GM12891 (cell line): ENCODE measurements at regions not wholly inside any gene's neighbourhood (a gene's known extent, or its start where the extent isn't known, plus 50 kb on each side); places are given as distances from the start of the nearest gene placed in this dataset.
A peak's percentile ranks its signal among the peaks of the same experiment; 100 is the strongest.

Experiments
- DNase-seq: peaks from one replicate; pipeline ENCODE4 v3.0.0; 2011; ENCODE audit warnings: low spot score; ENCODE audit not compliant: insufficient read length
- FAIRE-seq: peaks from 2 replicates; lab custom pipeline; 2011; peaks lifted over from hg19 to GRCh38; lab: Jason Lieb, UNC
- PAX5 ChIP-seq: IDR thresholded peaks from 2 replicates; pipeline ENCODE4 v1.6.1; 2011; ENCODE audit warnings: low read length, moderate library complexity, mild to moderate bottlenecking; ENCODE audit not compliant: insufficient read depth, severe bottlenecking
- POLR2A ChIP-seq: IDR thresholded peaks from 2 replicates; pipeline ENCODE4 v1.6.1; 2011; ENCODE audit warnings: low read depth, low read length, control low read depth
- POLR2AphosphoS5 ChIP-seq: IDR thresholded peaks from 2 replicates; pipeline ENCODE4 v1.6.1; 2011; ENCODE audit warnings: low read depth, low read length, control low read depth
- POU2F2 ChIP-seq: IDR thresholded peaks from 2 replicates; pipeline ENCODE4 v1.6.1; 2011; ENCODE audit warnings: low read depth, mild to moderate bottlenecking, control low read depth, low read length, moderate library complexity
- SPI1 ChIP-seq: IDR thresholded peaks from 2 replicates; pipeline ENCODE4 v1.6.1; 2011; ENCODE audit warnings: low read depth, low read length, control low read depth
- TAF1 ChIP-seq: IDR thresholded peaks from 2 replicates; pipeline ENCODE4 v1.6.1; 2011; ENCODE audit warnings: low read depth, low read length, control low read depth

- TF ChIP-seq SPI1 = peak; percentile 56
- DNase-seq = peak; percentile 78
- peak; percentile 97 for FAIRE-seq
Observed at GRCh38 chr17:64776720-64777414, 114.8 kb upstream of the SMURF2 start.

GRCh38 chr17:64775701-64776570 lies 113.8 kb upstream of the SMURF2 start:
- DNase-seq (no peak), FAIRE-seq (peak; percentile 54)
- TF ChIP-seq SPI1 (no peak), TAF1 (no peak), POU2F2 (no peak), POLR2AphosphoS5 (no peak)

- FAIRE-seq (no peak), DNase-seq (no peak)
- TF ChIP-seq POU2F2 (no peak), PAX5 (no peak), POLR2AphosphoS5 (no peak), TAF1 (no peak), POLR2A (no peak), SPI1 (no peak)
Observed at GRCh38 chr17:64774888-64775540, 112.9 kb upstream of the SMURF2 start.

- TF ChIP-seq POLR2AphosphoS5 = no peak
- FAIRE-seq (no peak), DNase-seq (no peak)
Observed at GRCh38 chr17:64773836-64774761, 112.0 kb upstream of the SMURF2 start.

GRCh38 chr17:64773386-64773835 lies 111.3 kb upstream of the SMURF2 start:
- FAIRE-seq (no peak), DNase-seq (no peak)
- TF ChIP-seq PAX5 = no peak
- no peak for TF ChIP-seq POU2F2
- TF ChIP-seq POLR2AphosphoS5 = no peak
- TF ChIP-seq TAF1 = no peak
- TF ChIP-seq POLR2A = no peak
- no peak for TF ChIP-seq SPI1

GRCh38 chr17:64772845-64773299 lies 110.8 kb upstream of the SMURF2 start:
- DNase-seq = no peak
- no peak for FAIRE-seq
- TF ChIP-seq POLR2A (no peak), PAX5 (no peak)

- TF ChIP-seq POLR2A = no peak
- TF ChIP-seq POLR2AphosphoS5 = no peak
- TF ChIP-seq PAX5 = no peak
- DNase-seq (no peak), FAIRE-seq (peak; percentile 26)
Observed at GRCh38 chr17:64771980-64772844, 110.1 kb upstream of the SMURF2 start.

GRCh38 chr17:64769712-64770111 lies 107.6 kb upstream of the SMURF2 start:
- DNase-seq (no peak), FAIRE-seq (no peak)
- no peak for TF ChIP-seq POLR2A
- no peak for TF ChIP-seq SPI1
- TF ChIP-seq TAF1 = no peak
- TF ChIP-seq POU2F2 = no peak

GRCh38 chr17:64767269-64767997 lies 105.3 kb upstream of the SMURF2 start:
- no peak for TF ChIP-seq TAF1
- TF ChIP-seq POLR2AphosphoS5 = no peak
- no peak for TF ChIP-seq POU2F2
- TF ChIP-seq POLR2A = no peak
- no peak for TF ChIP-seq SPI1
- no peak for TF ChIP-seq PAX5
- DNase-seq = no peak
- FAIRE-seq = no peak
